DMS153 (cell line): ENCODE measurements at regions not wholly inside any gene's neighbourhood (a gene's known extent, or its start where the extent isn't known, plus 50 kb on each side); places are given as distances from the start of the nearest gene placed in this dataset.

ENCODE experiments used
- DNase-seq: peaks from one replicate; lab custom pipeline; 2025; lab: John Stamatoyannopoulos, UW

- no peak for DNase-seq
Observed at GRCh38 chr2:216808805-216809425, 50.9 kb downstream of the TNP1 start.

DNA sequence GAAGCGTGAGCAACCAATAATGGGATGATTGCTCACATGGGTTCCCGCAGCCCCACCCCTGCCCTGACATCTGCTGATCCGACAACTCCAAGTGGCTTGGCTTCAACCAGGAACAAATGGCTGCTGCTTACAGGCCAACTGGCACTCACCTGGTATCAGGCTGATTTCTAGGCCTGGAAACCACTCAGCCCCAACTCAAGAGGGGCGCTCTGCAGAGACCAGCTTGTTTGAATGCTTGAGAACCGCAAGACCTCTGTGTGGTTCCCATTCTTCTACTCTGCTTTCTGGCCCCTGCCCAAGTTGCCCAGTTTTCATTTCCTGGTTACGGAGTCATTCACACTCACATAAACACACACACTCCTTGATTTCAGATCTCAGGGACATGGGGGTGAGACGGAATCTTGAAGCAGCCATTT lies 52.0 kb downstream of the TNP1 start:
- peak; percentile 94 for DNase-seq

DNA sequence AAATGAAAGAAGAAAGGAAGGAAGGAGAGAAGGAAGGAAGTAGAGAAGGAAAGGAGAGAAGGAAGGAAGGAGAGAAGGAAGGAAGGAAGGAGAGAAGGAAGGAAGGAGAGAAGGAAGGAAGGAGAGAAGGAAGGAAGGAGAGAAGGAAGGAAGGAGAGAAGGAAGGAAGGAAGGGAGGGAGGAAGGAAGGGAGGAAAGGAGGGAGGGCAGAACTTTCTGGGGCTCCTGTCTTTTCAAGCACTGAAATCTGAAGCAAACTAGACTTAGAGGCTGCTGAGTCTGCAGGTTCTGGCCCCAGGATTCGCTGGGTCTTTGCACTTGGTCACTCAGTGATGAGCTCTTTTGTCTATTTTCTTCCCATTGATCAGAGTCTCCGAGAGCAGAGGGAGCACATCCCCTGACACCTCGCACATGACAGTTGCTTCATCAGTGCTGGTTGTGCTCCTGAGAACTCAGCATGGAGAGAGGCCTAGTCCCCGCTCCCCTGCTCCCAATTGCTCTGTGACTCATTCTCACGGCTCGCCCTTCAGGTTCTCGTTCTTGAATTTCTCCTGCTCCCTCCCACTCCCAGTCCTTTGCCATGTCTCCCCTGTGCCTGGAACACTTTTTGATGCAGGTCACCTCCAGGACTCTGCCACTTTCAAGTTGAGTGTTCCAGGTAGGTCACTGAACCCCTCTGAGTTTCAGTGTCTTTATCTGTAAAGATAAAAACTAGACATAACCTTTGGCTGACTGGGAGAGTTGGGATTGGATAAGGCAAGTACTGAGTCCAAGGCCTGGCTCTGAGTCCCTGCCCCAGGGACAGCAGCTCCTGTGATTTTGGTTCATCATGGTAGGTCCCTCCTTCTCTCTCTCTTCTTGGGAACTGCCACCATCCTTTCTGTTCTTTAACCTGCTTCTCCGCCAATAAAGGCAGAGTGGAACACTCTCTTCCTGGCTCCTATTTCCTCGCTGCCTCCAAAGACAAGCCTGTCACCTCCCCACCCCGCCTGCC lies 55.2 kb downstream of the TNP1 start:
- DNase-seq, result no peak

DNA sequence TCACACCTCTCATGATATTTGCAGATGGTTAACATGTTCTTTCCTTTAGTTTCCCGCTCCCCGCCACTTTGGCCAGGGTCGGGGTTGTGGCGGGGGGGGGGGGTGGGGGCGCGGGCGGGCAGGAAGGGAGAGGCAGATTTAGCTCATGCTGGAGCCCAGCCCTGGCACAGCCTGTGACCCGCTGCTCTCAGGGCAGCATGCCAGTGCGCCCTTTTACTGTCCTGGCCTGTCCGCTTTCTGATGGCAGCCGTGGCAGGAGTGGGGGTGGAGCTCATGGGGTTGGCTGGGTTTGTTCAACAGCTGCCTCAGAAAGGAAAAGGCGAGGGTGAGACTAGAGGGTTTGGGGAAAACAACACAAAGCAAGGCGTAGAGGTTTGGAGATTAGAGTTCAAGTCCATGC lies 56.1 kb downstream of the TNP1 start:
- DNase-seq, result peak; percentile 52

DNA sequence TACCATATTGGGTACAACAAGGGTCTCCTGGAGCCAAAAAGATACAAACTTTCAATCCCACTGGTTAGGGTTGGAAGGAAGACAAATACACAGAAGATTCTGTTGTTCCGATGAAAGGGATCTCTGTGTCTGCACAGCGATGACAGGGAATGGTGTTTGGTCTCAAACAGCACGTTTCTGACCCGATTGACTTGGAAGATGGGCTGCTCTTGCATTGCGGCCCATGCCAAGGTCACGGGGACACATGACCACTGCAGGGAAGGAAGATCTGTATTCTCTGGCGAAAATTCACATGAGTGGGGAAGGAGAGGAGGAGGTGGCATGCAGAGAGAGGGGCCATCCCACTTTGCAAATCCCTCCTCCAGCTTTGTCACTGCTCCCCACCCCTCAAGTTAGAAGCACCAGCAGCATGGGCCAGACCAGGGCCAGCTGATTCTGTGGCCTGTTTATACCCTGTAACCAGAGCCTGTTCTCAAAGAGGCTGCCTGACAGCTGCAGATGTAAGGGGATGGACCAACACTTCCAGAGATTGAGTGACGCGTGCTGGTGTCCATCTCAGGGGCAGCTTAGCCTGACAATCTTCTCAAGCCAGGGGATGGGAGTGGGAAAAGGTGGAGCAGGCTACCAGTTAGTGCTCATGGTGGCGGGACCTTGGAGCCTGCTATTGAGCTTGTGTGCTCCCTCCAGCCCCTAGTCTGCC lies 57.2 kb downstream of the TNP1 start:
- DNase-seq, result no peak

GRCh38 chr2:216800836-216801235 lies 59.0 kb downstream of the TNP1 start:
- DNase-seq, result no peak

GRCh38 chr2:216799873-216800431 lies 59.9 kb downstream of the TNP1 start:
- DNase-seq, result no peak

DNA sequence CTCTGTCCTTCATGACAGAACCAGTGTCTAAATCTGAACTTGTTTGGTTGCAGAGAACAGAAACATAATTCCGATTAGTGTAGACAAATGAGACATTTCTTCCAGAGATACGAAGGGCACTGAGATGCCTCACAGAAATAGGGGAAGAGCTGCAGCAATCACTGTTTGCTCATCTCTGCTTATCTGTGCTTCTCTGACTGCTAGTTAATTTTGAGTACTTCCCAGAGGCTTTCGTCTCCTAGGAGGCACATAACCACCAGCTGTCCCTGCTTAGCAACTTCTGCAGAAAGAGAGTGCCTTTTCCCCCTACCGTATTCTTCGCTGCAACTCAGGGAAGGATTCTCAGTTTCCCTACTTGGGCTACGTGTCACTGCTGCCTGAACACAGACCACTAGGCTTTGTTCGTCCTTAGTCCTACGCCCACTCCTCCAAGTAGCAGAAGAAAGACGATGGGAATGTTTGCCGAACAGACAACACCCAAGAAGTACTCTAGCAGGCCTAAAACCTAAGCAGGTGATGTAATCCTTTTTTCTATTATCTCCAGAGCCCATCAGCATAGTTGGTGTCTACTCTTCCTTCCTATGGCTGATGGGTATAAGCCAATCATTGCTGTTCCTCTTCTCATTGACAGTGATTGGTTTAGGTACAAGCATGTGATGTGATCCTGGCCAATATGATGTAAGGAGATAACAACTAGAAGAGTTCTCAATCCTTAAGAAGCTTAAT lies 63.6 kb downstream of the TNP1 start:
- DNase-seq, result no peak

DNA sequence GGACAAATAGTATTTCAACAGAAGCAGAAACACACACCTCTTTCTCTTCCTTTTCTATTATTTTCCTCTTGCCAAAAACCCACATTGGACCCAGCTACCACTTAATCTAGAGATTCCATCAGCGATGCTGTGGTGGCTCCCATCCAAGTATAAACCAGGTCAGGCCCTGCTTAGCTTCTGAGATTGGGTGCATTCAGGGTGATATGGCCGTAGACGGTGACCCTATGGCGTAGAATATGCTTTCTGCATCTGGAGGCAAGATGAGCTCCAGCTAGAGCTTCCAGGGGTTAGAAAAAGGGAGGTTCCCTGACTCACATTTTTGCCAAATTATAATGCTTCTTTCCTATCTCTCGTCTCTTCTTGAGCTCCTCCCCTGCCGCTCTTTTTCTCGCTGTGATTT lies 66.5 kb downstream of the TNP1 start:
- DNase-seq, result no peak

DNA sequence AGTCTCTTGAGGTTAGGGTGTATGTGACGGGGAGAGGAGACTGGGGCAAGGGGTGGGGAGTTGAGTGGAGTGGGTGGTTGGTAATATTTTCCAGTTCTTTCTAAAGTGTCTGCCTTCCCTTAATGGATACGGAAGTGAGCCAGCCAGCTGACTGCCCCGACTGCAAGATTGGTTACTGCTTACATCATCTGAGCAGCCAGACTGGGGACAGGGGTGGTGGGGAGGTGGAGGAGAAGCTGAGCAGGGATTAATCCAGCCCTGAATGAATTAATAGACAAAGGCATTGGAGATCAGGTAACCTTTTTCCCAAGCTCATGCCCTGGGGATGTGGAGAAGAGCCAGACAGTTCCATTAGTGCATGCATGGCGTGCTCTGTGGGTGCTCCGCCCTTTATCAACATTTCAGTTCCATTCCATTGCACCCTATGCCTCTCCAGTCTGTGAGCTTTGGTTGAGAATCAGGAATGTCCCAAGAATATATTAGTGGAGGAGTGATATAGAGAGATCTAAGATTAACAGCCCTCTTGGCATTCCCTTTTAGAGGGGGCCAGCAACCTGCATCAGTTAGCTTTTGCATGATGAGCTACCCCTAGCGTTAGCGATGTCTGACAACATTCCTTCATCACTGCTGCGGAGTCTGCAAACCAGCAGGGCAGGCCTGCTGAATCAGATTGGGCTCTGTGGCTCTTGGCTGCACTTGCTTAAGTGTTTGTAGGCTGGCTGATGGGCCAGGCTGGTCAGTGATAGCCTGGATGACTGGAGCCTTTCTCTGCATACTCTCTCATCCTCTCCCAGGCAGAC lies 67.4 kb downstream of the TNP1 start:
- DNase-seq, result peak; percentile 76

- DNase-seq, result no peak
Observed at GRCh38 chr2:216791303-216791702, 68.6 kb downstream of the TNP1 start.

- no peak for DNase-seq
Observed at GRCh38 chr2:216789081-216789480, 70.8 kb downstream of the TNP1 start.

DNA sequence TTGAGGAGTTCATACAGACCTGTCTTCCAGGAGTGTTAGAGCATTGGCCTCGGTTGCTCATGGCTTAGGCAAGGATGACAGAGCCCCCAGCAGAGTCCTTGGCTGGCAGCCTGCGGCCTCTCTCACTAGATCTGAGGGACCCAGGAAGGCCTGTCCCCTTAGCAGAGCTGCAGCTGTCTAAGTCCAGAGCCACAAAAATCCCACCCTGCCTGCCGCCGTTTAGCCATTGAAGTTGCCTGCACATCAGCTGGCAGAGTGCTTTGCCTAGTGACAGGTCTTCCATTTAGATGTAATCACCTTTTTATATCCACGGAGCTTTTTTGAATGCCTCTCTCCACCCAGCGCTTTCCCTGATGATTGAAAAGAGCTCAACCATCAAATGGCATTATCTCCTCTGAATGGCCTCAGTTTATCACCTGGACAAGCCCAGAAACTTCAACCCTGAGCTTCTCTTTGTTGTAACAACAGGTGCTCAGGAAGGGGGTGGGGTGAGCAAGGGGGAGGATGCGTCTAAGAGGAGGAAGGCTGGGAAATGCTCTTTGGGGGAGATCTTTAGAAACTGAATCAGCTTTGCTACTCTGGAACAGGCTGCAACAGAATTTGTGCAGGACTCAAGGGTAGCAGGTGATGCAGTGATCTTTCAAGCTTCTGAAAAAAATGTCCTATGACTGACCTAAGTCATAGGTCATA lies 71.9 kb downstream of the TNP1 start:
- DNase-seq, result peak; percentile 22

- no peak for DNase-seq
Observed at GRCh38 chr2:216786676-216787075, 73.2 kb downstream of the TNP1 start.

GRCh38 chr2:216784456-216784855 lies 75.4 kb downstream of the TNP1 start:
- no peak for DNase-seq

DNA sequence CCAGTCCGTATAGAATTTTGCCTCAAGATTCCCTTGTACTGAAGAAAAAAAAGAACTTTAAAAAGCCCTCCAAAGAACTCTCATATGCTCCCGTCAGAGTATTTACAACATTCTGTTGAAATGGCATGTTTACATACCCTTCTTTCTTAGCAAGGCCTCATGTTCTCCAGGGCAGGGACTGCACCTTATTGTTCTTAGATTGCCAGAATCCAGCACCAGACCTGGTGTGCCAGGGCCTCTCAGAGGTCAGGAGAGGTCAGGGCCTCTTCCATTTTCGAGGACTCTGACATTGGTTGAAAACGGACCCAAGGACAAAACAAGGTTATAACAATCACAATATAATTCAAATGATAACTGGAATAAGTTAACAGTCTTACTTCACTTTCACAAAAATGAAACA lies 78.2 kb downstream of the TNP1 start:
- no peak for DNase-seq

DNA sequence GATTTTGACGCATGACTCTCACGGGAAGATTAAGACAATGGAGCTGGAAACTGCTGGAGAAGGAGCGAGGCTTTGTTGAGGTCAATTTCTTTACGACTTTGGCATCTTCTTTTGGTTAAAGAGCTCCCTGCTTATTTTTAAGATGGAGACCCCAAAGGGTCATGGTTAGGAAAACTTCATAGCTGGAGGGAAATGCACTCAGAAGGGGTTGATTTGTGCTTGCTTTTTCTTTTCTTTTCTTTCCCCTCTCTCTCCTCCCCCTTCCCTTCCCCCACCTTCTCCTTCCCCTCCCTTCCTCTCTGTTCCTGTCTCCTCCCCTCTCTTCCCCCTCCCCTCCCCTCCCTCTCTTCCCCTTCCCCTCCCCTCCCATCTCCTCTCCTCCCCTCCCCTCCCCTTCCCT lies 79.0 kb downstream of the TNP1 start:
- no peak for DNase-seq

DNA sequence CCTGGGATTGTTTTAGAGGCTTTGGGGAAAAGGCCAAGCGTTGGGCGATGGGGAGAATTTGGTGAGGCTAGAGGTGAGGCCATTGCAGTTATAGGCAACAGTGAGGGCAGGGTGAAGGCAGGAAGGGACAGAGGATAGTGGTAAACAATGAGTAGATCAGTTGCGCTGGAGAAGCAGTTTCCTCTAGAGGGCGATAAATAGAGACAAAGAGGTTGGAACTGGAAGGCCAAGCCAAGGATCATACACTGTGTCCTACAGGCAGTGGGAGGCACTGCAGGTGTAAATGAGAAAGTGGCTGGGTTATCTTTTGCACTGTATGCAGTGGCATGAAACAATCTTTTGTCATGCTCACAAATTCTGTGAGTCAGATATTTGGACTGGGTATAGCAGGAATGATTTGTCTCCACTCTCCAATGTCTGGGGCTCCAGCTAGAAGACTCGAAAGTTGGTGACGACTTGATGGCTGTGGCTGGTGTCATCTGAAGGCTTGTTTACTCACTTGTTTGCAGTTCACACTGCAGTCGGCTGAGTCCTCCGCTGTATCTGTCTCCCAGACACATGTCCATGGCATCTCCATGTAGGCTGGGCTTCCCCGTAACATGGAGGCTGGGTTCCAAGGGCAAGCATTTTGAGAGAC lies 82.1 kb downstream of the TNP1 start:
- peak; percentile 85 for DNase-seq

DNA sequence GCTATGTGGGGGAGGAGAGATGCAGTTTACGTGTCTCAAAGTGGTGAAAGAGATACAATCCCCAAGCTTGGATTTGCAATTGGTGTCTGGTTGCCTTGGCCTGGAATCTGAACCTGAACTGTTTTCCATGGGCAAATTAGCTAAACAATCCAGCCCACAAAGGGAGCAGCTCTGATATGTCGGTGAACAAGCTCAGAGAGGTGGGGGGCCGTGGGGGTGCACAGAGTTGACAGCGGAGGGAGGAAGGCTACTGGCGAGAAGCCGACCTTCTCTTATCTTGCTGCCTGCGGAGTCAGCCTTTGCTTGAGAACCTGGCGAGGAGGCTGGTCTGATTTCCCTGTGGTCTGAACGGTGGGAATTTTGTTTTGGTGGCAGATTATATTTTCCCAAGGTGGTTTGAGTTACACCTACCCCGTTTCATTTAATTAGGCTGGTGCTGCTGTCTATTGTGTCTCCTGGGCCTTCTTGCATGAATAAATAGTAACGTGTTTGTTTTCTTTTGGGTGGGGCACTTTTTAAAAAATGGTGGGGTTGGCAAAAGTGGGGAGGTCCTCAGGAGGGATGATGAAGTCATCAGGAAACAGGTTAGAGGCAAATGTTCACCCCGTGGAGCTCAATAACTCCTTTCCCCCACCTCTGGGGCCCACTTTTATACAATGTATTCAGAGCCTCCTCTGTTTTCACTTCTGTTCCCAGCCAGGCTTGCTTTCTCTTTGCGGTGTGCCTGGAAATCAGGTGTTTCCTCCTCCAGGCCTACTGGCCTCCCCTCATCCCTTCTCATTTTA lies 80.9 kb upstream of the IGFBP5 start:
- DNase-seq, result peak; percentile 96
